ENCODE measurements at regions not wholly inside any gene's neighbourhood (a gene's known extent, or its start where the extent isn't known, plus 50 kb on each side); places are given as distances from the start of the nearest gene placed in this dataset.

DNA sequence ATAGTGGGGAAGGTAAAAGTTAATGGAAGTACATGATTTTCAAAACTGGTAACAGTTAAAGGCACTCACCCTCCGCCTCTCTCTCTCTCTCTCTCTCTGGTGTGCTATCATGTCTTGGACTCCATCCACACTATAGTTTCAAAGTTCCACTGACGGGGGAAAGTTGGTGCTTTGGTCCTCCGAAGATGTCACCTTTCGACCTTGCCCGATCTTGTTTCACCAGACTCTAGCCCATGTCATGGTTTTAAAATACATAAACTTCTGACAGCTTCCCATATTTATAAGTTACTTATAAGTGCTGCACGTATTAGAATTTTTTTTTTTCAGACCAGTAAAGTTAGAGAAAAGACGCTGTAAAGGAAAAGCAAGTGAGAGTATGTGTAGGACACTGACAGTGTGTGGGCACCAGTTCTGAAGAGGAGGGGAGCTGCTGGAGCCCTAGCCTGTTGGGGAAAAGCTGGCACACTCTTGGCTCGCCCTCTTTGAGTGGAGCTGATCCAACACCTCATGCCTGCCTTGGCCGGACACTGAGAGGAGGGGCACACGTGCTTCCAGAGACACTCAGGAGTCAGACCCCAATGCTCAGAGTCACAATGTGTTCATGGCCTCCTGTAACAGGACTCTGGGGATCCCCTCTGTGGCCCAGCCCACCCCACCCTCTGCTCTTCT, 200.5 kb upstream of the TPM1 start:
- no peaks in the 10 kb centered on the region for H4K20me1 ChIP-seq (ENCODE audit: insufficient read depth, low read length)
- no peak overlapping the region for H3K4me2 ChIP-seq (ENCODE audit: low read length)
- no peaks in the 10 kb centered on the region for H3K4me1 ChIP-seq (ENCODE audit: low read length)
- H3K79me2 ChIP-seq (ENCODE audit: low read length): no peaks in the 10 kb centered on the region
- no peak overlapping the region for H3K27ac ChIP-seq (ENCODE audit: low read length)
- H3K9me3 ChIP-seq (ENCODE audit: insufficient read depth, low read length): no peaks in the 10 kb centered on the region
- H3K27me3 ChIP-seq (ENCODE audit: low read depth, low read length): no peaks in the 10 kb centered on the region
- H3K36me3 ChIP-seq (replicated peaks; ENCODE audit: low read depth, low read length): no peaks in the 10 kb centered on the region
- H3K4me3 ChIP-seq (ENCODE audit: low read length): no peak overlapping the region
- no peak for TF ChIP-seq EZH2phosphoT487 (IDR thresholded peaks at IDR 0.05; ENCODE audit: low read depth)
- no peak for TF ChIP-seq CTCF (IDR thresholded peaks at IDR 0.05; ENCODE audit: low read depth, low read length)
- no peak overlapping the region for H2AFZ ChIP-seq (ENCODE audit: low read depth, low read length)
- no peak overlapping the region for H3K9ac ChIP-seq (ENCODE audit: low read length)

GRCh38 chr15:62843311-62843710, 199.2 kb upstream of the TPM1 start:
- no peak overlapping the region for H3K27ac ChIP-seq (ENCODE audit: low read length)
- H3K4me2 ChIP-seq (ENCODE audit: low read length): no peak overlapping the region
- H3K4me3 ChIP-seq (ENCODE audit: low read length): no peak overlapping the region
- H3K9me3 ChIP-seq (ENCODE audit: insufficient read depth, low read length): no peaks in the 10 kb centered on the region
- TF ChIP-seq EZH2phosphoT487 (IDR thresholded peaks at IDR 0.05; ENCODE audit: low read depth): no peak
- no peak for TF ChIP-seq CTCF (IDR thresholded peaks at IDR 0.05; ENCODE audit: low read depth, low read length)
- no peaks in the 10 kb centered on the region for H3K36me3 ChIP-seq (replicated peaks; ENCODE audit: low read depth, low read length)
- no peaks in the 10 kb centered on the region for H3K79me2 ChIP-seq (ENCODE audit: low read length)
- no peak overlapping the region for H2AFZ ChIP-seq (ENCODE audit: low read depth, low read length)
- H4K20me1 ChIP-seq (ENCODE audit: insufficient read depth, low read length): no peaks in the 10 kb centered on the region
- no peaks in the 10 kb centered on the region for H3K27me3 ChIP-seq (ENCODE audit: low read depth, low read length)
- H3K9ac ChIP-seq (ENCODE audit: low read length): no peak overlapping the region
- no peaks in the 10 kb centered on the region for H3K4me1 ChIP-seq (ENCODE audit: low read length)

- Histone ChIP-seq H2AFZ (ENCODE audit: low read depth, low read length) (no peak overlapping the region), H3K27ac (ENCODE audit: low read length) (no peak overlapping the region), H3K4me1 (ENCODE audit: low read length) (no peaks in the 10 kb centered on the region), H3K4me3 (ENCODE audit: low read length) (no peak overlapping the region), H3K9ac (ENCODE audit: low read length) (no peak overlapping the region), H3K9me3 (ENCODE audit: insufficient read depth, low read length) (no peaks in the 10 kb centered on the region), H3K36me3 (replicated peaks; ENCODE audit: low read depth, low read length) (no peaks in the 10 kb centered on the region), H4K20me1 (ENCODE audit: insufficient read depth, low read length) (no peaks in the 10 kb centered on the region), H3K4me2 (ENCODE audit: low read length) (no peak overlapping the region), H3K27me3 (ENCODE audit: low read depth, low read length) (no peaks in the 10 kb centered on the region), H3K79me2 (ENCODE audit: low read length) (no peaks in the 10 kb centered on the region)
- TF ChIP-seq CTCF (IDR thresholded peaks at IDR 0.05; ENCODE audit: low read depth, low read length) (no peak), EZH2phosphoT487 (IDR thresholded peaks at IDR 0.05; ENCODE audit: low read depth) (no peak)
Observed at GRCh38 chr15:62844564-62845240, 197.8 kb upstream of the TPM1 start.

GRCh38 chr15:62845241-62846126, 197.1 kb upstream of the TPM1 start:
- Histone ChIP-seq H3K9ac (ENCODE audit: low read length) (no peak overlapping the region), H4K20me1 (ENCODE audit: insufficient read depth, low read length) (no peaks in the 10 kb centered on the region), H3K4me2 (ENCODE audit: low read length) (no peak overlapping the region), H3K79me2 (ENCODE audit: low read length) (no peaks in the 10 kb centered on the region), H3K27ac (ENCODE audit: low read length) (no peak overlapping the region), H3K9me3 (ENCODE audit: insufficient read depth, low read length) (no peaks in the 10 kb centered on the region), H3K4me3 (ENCODE audit: low read length) (no peak overlapping the region), H3K4me1 (ENCODE audit: low read length) (no peaks in the 10 kb centered on the region), H3K27me3 (ENCODE audit: low read depth, low read length) (no peaks in the 10 kb centered on the region), H2AFZ (ENCODE audit: low read depth, low read length) (no peak overlapping the region), H3K36me3 (replicated peaks; ENCODE audit: low read depth, low read length) (no peaks in the 10 kb centered on the region)
- TF ChIP-seq CTCF (IDR thresholded peaks at IDR 0.05; ENCODE audit: low read depth, low read length) (no peak), EZH2phosphoT487 (IDR thresholded peaks at IDR 0.05; ENCODE audit: low read depth) (no peak)

Measured in OCI-LY3 (cell line).